GM18951 (cell line): ENCODE measurements at regions not wholly inside any gene's neighbourhood (a gene's known extent, or its start where the extent isn't known, plus 50 kb on each side); places are given as distances from the start of the nearest gene placed in this dataset.
"Not testable (repeated sequence)": the region's sequence is repeated elsewhere in the genome, so short reads cannot be mapped to it uniquely, and the experiment has no call there.

ENCODE experiments used
- POLR2A ChIP-seq: IDR thresholded peaks from 4 replicates; pipeline ENCODE4 v1.6.1; 2011; ENCODE audit warnings: mild to moderate bottlenecking; ENCODE audit not compliant: insufficient read length, insufficient read depth; ENCODE audit errors: extremely low read depth
- in situ Hi-C: fragments of 300-500 bp; cut with MboI; formaldehyde crosslinking; loops from one replicate; pipeline ENCODE4 v1.12.0; 2022; ENCODE audit warnings: low sequenced_read_pairs, mixed read lengths, inconsistent platforms; ENCODE audit not compliant: unreplicated experiment

DNA sequence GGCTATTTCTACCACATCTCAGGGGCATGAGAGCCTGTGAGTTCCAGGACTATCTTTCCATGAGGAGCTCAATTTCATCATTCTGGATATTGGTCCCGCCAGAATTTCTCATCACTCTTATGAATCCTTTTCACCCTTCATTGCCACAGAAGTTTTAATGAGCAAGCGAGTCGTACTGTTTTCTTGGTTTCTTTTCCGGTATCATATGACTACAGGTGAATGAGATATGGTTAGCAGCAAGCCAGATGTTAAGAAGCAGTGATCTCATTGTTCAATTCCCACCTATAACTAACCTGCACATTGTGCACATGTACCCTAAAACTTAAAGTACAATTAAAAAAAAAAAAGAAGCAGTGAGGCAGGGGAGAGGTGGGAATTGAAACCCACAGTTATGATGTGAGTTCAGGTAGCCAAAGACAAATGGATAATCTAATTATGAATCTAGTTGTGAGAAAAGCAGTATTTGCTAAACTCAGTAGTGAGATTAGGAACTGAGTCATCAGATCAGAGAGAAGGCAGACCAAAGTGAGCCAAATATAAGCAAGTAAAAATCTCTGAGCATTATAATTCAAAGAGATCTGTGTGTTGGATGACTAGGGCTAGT is 78.0 kb upstream of the ELOVL5 start:
- in situ Hi-C loops = no loop called here

DNA sequence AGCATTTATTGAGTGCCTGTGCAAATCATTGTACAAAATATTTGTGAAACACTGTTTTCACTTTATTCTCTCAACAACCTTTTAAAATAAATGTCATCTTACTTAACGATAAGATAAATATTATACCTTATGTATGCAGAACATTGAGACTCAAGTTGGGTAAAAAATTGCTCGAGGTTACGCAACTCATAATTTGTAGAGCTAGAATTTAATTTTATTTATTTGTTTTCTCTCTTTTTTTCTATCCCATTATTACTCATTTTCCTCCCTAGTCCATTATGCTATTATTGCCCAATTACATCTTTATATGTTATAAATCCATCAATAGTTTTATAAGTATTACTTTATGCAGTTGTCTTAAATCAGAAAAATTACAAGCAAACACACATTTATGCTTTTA is 77.4 kb upstream of the ELOVL5 start:
- no peak for TF ChIP-seq POLR2A
- in situ Hi-C loops = no loop called here

More for the DNA sequence above, 78.0 kb upstream of the ELOVL5 start:
- TF ChIP-seq POLR2A = no peak

DNA sequence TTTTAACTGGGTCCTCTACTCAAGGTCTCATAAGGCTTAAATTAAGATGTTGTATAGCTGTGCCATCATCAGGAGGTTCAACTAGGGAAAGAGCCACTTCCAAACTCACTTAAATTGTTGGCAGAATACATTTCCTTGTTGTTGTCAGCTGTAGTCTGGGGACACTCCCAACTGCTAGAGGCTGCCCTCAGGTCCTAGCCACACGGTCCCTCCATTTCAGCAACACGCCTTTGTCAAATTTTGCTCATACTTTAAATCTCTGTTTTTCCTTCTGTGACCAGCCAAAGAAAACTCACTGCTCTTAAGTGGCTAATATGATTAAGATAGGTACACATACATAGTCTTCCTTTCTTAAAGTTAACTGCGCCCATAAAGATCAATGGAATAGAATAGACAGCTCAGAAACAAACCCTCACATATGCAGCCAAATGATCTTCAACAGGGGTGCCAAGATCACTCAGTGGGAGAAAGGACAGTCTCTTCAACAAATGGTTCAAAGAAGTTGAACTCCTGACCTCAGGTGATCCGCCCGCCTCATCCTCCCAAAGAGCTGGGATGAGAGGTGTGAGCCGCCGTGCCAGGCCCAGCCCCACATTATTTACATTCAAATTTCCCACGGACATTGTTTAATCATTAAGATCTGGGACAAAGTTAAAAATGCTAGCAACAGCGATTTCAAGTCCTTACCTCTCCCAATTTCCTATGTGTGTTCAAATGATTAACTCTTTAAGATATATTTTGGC is 76.4 kb upstream of the ELOVL5 start:
- TF ChIP-seq POLR2A = no peak
- in situ Hi-C loops = no loop called here

DNA sequence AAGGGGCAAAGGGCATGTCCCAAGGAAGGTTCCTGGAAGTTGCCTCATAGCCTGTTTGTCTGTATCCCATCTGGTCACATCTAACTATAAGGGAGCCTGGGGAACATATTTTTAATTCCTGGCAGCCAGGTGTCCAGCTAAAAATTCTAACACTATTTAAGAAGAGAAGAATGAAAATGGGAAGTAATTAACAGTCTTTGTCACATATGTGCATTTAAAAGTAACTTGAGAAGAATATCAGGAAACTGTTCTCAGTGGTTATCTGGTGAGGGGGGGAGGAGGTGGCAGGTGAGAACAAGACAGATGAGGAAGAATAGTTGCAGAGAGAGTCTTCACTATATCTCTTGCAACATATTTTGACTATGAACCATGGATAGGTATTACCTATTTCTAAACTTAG is 75.5 kb upstream of the ELOVL5 start:
- no peak for TF ChIP-seq POLR2A
- in situ Hi-C loops = no loop called here

DNA sequence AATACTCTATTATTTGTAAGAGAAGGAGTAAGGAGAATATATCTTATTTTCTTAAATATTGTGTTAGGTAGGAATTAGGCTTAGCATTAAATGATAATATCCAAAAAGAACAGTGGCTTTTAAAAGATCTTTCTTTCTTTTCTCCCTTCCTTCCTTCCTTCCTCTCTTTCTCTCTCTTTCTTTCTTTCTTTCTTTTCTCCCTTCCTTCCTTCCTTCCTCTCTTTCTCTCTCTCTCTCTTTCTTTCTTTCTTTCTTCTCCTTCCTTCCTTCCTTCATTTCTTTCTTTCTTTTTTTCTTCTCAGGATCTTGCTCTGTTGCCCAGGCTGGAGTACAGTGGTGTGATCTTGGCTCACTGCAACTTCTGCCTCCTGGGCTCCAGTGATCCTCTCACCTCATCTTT is 74.8 kb upstream of the ELOVL5 start:
- in situ Hi-C loops = not testable (repeated sequence)

- in situ Hi-C loops = loop anchor here (10.0 kb wide), 1 partner anchor 244 kb away; no protein-coding TSS in a partner anchor
- no peak for TF ChIP-seq POLR2A
Measured at GRCh38 chr6:53419026-53419425, 70.3 kb upstream of the ELOVL5 start.

GRCh38 chr6:53418288-53418687 is 69.5 kb upstream of the ELOVL5 start:
- TF ChIP-seq POLR2A = no peak
- in situ Hi-C loops = loop anchor here (10.0 kb wide), 1 partner anchor 243 kb away; no protein-coding TSS in a partner anchor

GRCh38 chr6:53417141-53417540 is 68.4 kb upstream of the ELOVL5 start:
- no peak for TF ChIP-seq POLR2A
- in situ Hi-C loops = loop anchor here (10.0 kb wide), 1 partner anchor 242 kb away; no protein-coding TSS in a partner anchor

DNA sequence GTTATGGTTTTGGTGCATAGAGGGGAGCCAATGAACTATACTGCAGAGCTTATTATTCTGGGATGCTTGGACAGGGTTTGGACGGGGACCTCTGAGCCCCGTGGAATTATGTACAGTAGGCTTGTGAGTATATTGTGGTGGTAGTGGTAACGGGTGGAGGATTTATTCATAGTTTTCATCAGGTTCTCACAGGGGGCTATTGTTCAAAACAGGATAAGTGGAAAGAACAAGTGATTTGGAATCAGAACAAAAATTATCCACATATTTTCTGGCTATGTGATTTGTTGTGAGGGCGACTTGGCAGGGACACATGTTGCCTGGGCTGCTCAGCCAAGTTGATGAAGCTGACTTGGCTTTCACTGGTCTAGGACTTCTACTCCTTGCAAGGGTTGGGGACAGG is 64.6 kb upstream of the ELOVL5 start:
- in situ Hi-C loops = loop anchor here (10.0 kb wide), 1 partner anchor 239 kb away; no protein-coding TSS in a partner anchor
- no peak for TF ChIP-seq POLR2A

- in situ Hi-C loops = loop anchor here (10.0 kb wide), 1 partner anchor 238 kb away; no protein-coding TSS in a partner anchor
- TF ChIP-seq POLR2A = no peak
Measured at GRCh38 chr6:53412751-53413150, 64.0 kb upstream of the ELOVL5 start.

GRCh38 chr6:53412021-53412715 is 63.4 kb upstream of the ELOVL5 start:
- TF ChIP-seq POLR2A = no peak
- in situ Hi-C loops = loop anchor here (10.0 kb wide), 1 partner anchor 237 kb away; no protein-coding TSS in a partner anchor

DNA sequence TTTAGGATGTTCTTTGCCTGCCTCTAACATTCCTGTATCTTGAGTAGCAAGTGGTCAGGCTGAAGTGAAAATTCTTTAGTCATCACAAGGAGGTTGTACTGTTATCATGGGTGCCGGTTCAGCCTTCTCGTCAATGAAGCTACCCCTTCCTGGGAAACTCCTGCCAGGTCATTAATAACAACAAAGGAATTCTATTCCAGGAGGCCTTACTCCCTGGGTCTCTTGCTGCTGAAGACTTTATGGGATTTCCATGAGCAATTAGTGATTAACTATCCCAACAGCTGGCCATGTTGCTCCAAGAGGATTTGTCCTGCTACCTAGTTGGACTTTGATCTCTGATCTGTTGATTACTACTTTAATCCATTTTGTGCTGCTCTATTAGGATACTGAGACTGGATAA is 62.7 kb upstream of the ELOVL5 start:
- in situ Hi-C loops = loop anchor here (10.0 kb wide), 1 partner anchor 237 kb away; no protein-coding TSS in a partner anchor
- TF ChIP-seq POLR2A = no peak

GRCh38 chr6:53410508-53411258 is 61.9 kb upstream of the ELOVL5 start:
- no peak for TF ChIP-seq POLR2A

More at GRCh38 chr6:53410508-53411258, 61.9 kb upstream of the ELOVL5 start:
- in situ Hi-C loops = loop anchor here (10.0 kb wide), 1 partner anchor 236 kb away; no protein-coding TSS in a partner anchor
